Tibial artery (tissue), 4 donors: ENCODE measurements at regions not wholly inside any gene's neighbourhood (a gene's known extent, or its start where the extent isn't known, plus 50 kb on each side); places are given as distances from the start of the nearest gene placed in this dataset.

Source experiments
- DNase-seq, 2 donors: peaks; one replicate each; pipeline ENCODE4 v3.0.0-alpha.2; 2019
- H3K27ac ChIP-seq, 2 donors: fragments of 200-600 bp; sonication (generic) in 1 of 2; 1 replicate in 1 of 2; 2 replicates in 1 of 2; pipeline ENCODE4 v1.5.1; 2018 to 2019; ENCODE audit warnings: mild to moderate bottlenecking in 1 of 2
- H3K27me3 ChIP-seq, 2 donors: fragments of 200-600 bp; sonication (generic) in 1 of 2; one replicate each; pipeline versions ENCODE4 v1.5.1 to v1.6.0; 2016 to 2019
- H3K36me3 ChIP-seq, 3 donors: fragments of 200-600 bp; sonication (generic) in 2 of 3; one replicate each; pipeline ENCODE4 v1.5.1; 2016 to 2019; ENCODE audit warnings: mild to moderate bottlenecking in 2 of 3
- H3K4me1 ChIP-seq, 4 donors: fragments of 200-600 bp; sonication (generic) in 2 of 4; 1 replicate in 3 of 4; 2 replicates in 1 of 4; pipeline ENCODE4 v1.5.1; 2016 to 2019
- H3K4me3 ChIP-seq, 2 donors: fragments of 200-600 bp; sonication (generic) in 1 of 2; 1 replicate in 1 of 2; 2 replicates in 1 of 2; pipeline ENCODE4 v1.5.1; 2018 to 2019; ENCODE audit warnings: mild to moderate bottlenecking in 2 of 2
- H3K9me3 ChIP-seq, 3 donors: fragments of 200-600 bp; sonication (generic) in 1 of 3; one replicate each; pipeline ENCODE4 v1.5.1; 2016 to 2019
- intact Hi-C: fragments of 100-400 bp; cut with DNase I; formaldehyde crosslinking; loops from one replicate; pipeline ENCODE4 v1.15.0; 2023; ENCODE audit warnings: low total_unique reads
- TF ChIP-seq, protein P1 (sequence below), 2 experiments: fragments of 200-600 bp in 1 of 2; fragments of 450-650 bp in 1 of 2; IDR thresholded peaks; one replicate each; pipeline ENCODE4 v1.5.1; 2017 to 2019; ENCODE audit warnings: antibody characterized with exemption in 2 of 2, mild to moderate bottlenecking in 1 of 2, moderate library complexity in 1 of 2

DNA sequence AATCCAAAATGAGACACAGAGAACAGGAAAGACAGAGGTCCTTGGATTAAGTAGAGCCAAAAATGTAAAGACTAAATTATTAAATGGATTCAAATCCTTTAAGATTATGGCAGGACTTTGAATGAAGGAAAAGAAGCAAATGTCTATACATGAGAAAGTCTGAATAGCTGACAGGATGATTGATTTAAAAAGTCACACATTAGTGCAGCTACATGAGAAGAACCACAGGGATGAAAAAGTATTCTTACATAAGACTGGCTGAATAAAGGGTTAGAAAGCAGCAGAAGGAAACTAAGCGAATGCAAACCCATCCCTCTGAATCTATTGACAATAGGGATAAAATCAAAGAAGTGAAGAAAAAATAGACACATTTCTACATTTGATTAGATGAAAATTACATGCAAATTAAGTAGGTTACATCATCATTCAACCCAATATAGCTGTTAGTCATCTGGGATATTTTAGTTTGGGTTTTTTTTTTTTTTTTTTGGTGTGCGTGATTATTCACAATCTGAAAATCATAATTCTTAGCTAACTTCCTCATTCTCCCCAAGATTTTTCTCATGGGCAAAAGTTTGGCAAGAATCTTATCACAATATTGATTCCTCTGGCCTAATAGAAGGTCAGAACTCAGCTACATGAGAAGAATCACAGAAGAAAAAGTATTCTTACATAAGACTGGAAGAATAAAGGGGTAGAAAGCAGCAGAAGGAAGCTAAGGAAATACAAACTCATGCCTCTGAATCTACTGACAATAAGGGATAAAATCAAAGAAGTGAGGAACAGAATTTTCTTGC is 845.4 kb downstream of the HACE1 start:
- no peaks in the 10 kb centered on the region for H3K9me3 ChIP-seq
- TF ChIP-seq, protein P1, sequence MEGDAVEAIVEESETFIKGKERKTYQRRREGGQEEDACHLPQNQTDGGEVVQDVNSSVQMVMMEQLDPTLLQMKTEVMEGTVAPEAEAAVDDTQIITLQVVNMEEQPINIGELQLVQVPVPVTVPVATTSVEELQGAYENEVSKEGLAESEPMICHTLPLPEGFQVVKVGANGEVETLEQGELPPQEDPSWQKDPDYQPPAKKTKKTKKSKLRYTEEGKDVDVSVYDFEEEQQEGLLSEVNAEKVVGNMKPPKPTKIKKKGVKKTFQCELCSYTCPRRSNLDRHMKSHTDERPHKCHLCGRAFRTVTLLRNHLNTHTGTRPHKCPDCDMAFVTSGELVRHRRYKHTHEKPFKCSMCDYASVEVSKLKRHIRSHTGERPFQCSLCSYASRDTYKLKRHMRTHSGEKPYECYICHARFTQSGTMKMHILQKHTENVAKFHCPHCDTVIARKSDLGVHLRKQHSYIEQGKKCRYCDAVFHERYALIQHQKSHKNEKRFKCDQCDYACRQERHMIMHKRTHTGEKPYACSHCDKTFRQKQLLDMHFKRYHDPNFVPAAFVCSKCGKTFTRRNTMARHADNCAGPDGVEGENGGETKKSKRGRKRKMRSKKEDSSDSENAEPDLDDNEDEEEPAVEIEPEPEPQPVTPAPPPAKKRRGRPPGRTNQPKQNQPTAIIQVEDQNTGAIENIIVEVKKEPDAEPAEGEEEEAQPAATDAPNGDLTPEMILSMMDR (IDR thresholded peaks at IDR 0.05): no peak
- no peak overlapping the region for H3K4me3 ChIP-seq
- no peaks in the 10 kb centered on the region for H3K36me3 ChIP-seq
- intact Hi-C loops: no loop called here
- H3K27ac ChIP-seq: no peak overlapping the region
- H3K4me1 ChIP-seq: no peaks in the 10 kb centered on the region
- H3K27me3 ChIP-seq: no peaks in the 10 kb centered on the region
- DNase-seq: no peak

DNA sequence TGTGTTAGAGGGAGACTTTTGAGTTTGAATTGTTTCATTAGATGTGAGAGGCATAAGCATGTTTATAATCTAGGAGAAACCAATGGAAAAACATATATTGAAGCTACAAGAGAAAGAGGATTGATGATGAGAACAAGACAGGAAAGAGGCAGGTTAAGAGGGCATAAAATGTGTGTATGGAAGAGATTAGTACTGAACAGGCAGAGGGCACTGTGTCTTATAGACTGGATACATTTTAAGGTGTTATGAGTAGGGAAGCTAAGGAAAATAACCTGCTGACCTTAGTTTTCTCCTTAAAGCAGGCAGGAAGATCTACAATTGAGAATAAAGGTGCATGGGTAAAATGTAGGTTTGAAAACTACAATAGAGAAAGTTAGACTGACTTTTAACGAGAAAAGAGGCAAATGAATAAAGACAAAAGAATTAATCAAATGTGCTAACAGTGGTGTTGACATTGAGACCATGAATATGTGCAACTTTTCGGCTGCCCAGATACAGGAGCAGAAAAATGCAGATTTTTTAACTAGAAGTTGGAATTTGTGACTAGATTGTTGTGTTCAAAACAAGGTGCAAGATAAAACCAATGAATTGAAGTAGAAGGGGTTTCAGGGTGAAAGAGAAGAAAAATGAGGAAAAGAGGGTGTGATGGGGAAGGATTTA is 846.3 kb downstream of the HACE1 start:
- H3K36me3 ChIP-seq: no peaks in the 10 kb centered on the region
- H3K4me3 ChIP-seq: no peak overlapping the region
- TF ChIP-seq, protein P1 (IDR thresholded peaks at IDR 0.05): no peak

DNA sequence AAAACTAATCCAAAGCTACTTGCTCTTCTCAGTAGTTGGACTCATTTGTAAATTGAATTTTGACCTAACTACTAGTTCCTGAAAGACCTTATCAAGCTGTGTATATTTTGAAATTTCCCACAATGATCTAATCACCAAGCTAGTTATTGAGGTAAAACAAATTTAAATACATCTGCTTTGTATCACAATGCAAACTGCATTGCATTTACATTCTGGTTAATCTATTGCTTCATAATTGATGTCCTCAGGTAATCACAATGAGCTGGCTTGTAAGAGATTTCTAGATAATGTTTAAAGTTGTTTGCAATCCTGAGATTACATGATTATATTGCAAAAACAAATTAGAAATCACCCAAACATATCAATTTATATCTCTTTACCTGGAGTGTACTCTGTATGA is 848.8 kb downstream of the HACE1 start:
- H3K4me1 ChIP-seq: no peaks in the 10 kb centered on the region
- H3K27me3 ChIP-seq: no peaks in the 10 kb centered on the region
- DNase-seq: no peak
- no peak overlapping the region for H3K4me3 ChIP-seq
- no peaks in the 10 kb centered on the region for H3K36me3 ChIP-seq
- intact Hi-C loops: no loop called here
- H3K27ac ChIP-seq: no peak overlapping the region
- TF ChIP-seq, protein P1 (IDR thresholded peaks at IDR 0.05): no peak
- H3K9me3 ChIP-seq: no peaks in the 10 kb centered on the region

More for the DNA sequence above, 846.3 kb downstream of the HACE1 start:
- Histone ChIP-seq H3K27ac (no peak overlapping the region), H3K9me3 (no peaks in the 10 kb centered on the region), H3K27me3 (no peaks in the 10 kb centered on the region), H3K4me1 (no peaks in the 10 kb centered on the region)
- DNase-seq: no peak
- intact Hi-C loops: no loop called here

DNA sequence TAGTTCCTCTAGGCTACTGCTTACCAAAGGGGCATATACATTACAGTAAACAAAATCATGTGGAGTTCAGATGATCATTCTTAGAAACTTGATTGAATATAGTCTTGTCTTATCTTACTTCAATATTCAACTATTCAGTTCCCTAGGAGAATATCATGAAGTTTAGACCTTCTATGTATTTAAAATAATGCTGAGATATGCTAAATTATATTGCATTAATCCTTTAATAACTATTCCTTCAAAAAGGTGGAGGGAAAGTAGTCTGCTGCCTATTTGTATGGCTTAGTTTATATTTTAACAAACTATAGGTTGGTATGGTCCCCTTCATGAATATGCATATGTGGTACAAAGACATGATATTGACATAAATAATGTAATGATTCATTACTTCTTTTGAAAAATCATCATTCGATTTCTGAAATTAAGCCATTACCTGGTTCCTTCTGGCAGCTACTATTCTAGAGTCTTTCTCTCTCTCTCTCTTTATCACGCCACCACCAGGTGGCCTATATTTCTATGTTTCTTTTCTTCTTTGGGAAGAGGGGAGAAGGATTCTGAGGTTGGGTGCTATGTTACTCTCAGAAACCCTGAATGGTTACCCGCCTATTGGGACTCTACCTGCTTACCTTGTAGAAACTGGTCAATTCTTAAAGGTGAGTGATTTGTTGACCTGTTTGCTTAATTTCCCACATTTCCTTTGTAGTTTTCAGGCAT is 855.8 kb downstream of the HACE1 start:
- no peaks in the 10 kb centered on the region for H3K9me3 ChIP-seq
- no peak overlapping the region for H3K27ac ChIP-seq
- H3K27me3 ChIP-seq: no peaks in the 10 kb centered on the region
- DNase-seq: no peak
- intact Hi-C loops: no loop called here
- no peaks in the 10 kb centered on the region for H3K36me3 ChIP-seq
- H3K4me1 ChIP-seq: no peaks in the 10 kb centered on the region
- TF ChIP-seq, protein P1 (IDR thresholded peaks at IDR 0.05): no peak
- no peak overlapping the region for H3K4me3 ChIP-seq

DNA sequence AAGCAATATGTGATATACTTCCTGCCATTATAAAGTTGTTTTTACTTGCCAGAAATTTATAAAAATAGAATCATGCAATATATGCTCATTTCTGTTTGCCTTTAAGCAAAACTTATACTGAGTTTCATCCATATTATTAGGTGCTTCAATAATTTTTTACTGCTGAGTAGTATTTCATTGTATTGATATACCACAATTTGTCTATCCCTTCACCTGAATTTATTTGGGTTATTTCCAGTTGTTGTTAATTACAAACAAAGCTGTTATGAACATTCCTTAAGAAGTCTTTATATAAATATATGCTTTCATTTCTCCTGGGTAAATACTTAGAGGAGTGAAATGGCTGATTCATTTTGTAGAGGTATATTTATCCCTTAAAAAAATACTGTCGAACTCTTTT is 864.1 kb downstream of the HACE1 start:
- Histone ChIP-seq H3K4me1 (no peaks in the 10 kb centered on the region), H3K27me3 (no peaks in the 10 kb centered on the region), H3K27ac (no peak overlapping the region), H3K9me3 (no peaks in the 10 kb centered on the region), H3K36me3 (no peaks in the 10 kb centered on the region), H3K4me3 (no peak overlapping the region)
- DNase-seq: no peak
- TF ChIP-seq, protein P1 (IDR thresholded peaks at IDR 0.05): no peak
- intact Hi-C loops: no loop called here
